CD14-positive monocyte (primary cell): ENCODE measurements at regions not wholly inside any gene's neighbourhood (a gene's known extent, or its start where the extent isn't known, plus 50 kb on each side); places are given as distances from the start of the nearest gene placed in this dataset.

Experiments used
- DNase-seq, 3 donors: peaks; one replicate each; pipeline ENCODE4 v3.0.0-alpha.2; 2011 to 2022
- H2AFZ ChIP-seq: 2 replicates; pipeline ENCODE4 v1.6.0; 2012; ENCODE audit warnings: mild to moderate bottlenecking, low read depth, low read length, inconsistent platforms; ENCODE audit not compliant: insufficient read depth, poor library complexity, severe bottlenecking
- H3K27ac ChIP-seq, 2 donors: 1 replicate in 1 of 2; 2 replicates in 1 of 2; pipeline ENCODE4 v1.5.1; 2012 to 2013; ENCODE audit warnings: low read length in 2 of 2, control low read depth in 1 of 2, inconsistent platforms in 1 of 2, low read depth in 1 of 2, mild to moderate bottlenecking in 1 of 2
- H3K27me3 ChIP-seq, 2 donors: one replicate each; pipeline versions ENCODE4 v1.6.0 to v1.6.1; 2011 to 2013; ENCODE audit warnings: low read length in 2 of 2; ENCODE audit not compliant: control insufficient read depth in 2 of 2, insufficient read depth in 2 of 2
- H3K36me3 ChIP-seq, 2 donors: replicated peaks in 1 of 2; 1 replicate in 1 of 2; 2 replicates in 1 of 2; pipeline versions ENCODE4 v1.5.1 to v1.6.1; 2012 to 2013; ENCODE audit warnings: low read length in 2 of 2, control low read depth in 1 of 2, inconsistent platforms in 1 of 2, mild to moderate bottlenecking in 1 of 2; ENCODE audit not compliant: insufficient read depth in 2 of 2, control insufficient read depth in 1 of 2
- H3K4me1 ChIP-seq, 2 donors: 1 replicate in 1 of 2; 2 replicates in 1 of 2; pipeline versions ENCODE4 v1.5.1 to v1.6.1; 2012 to 2013; ENCODE audit warnings: low read length in 2 of 2, control low read depth in 1 of 2, inconsistent platforms in 1 of 2, mild to moderate bottlenecking in 1 of 2, moderate library complexity in 1 of 2; ENCODE audit not compliant: insufficient read depth in 2 of 2, control insufficient read depth in 1 of 2
- H3K4me2 ChIP-seq: replicated peaks from 2 replicates; pipeline ENCODE3; 2012; ENCODE audit warnings: low read length, moderate library complexity, mild to moderate bottlenecking; ENCODE audit not compliant: poor library complexity, severe bottlenecking; ENCODE audit errors: extremely low read depth
- H3K4me3 ChIP-seq, 3 experiments: fragments of 200-600 bp in 1 of 3; sonication (generic) in 1 of 3; replicated peaks in 1 of 3; 1 replicate in 2 of 3; 2 replicates in 1 of 3; pipeline ENCODE4 v1.5.1; 2011 to 2013; ENCODE audit warnings: low read length in 3 of 3, mild to moderate bottlenecking in 3 of 3, control low read depth in 2 of 3, low read depth in 2 of 3, inconsistent platforms in 1 of 3, moderate library complexity in 1 of 3
- H3K79me2 ChIP-seq: 2 replicates; pipeline ENCODE4 v1.6.0; 2012; ENCODE audit warnings: mild to moderate bottlenecking, control low read depth, inconsistent platforms, low read length, moderate library complexity; ENCODE audit not compliant: insufficient read depth
- H3K9ac ChIP-seq: 2 replicates; pipeline ENCODE4 v1.6.0; 2017; ENCODE audit warnings: low read length, mild to moderate bottlenecking; ENCODE audit not compliant: insufficient read depth, poor library complexity, severe bottlenecking
- H3K9me3 ChIP-seq, 2 donors: replicated peaks in 1 of 2; 1 replicate in 1 of 2; 2 replicates in 1 of 2; pipeline versions ENCODE4 v1.5.1 to v1.6.1; 2012 to 2013; ENCODE audit warnings: low read length in 2 of 2, control low read depth in 1 of 2; ENCODE audit not compliant: control insufficient read depth in 1 of 2, insufficient read depth in 1 of 2
- H4K20me1 ChIP-seq: 2 replicates; pipeline ENCODE4 v1.6.0; 2012; ENCODE audit warnings: mild to moderate bottlenecking, low read length, control low read depth, moderate library complexity; ENCODE audit not compliant: insufficient read depth
- H3K27ac Mint-ChIP-seq, 7 donors: one replicate each; pipeline ENCODE4 v1.8.0; 2020; ENCODE audit warnings: mild to moderate bottlenecking in 7 of 7, mixed read lengths in 7 of 7, moderate library complexity in 6 of 7, inconsistent platforms in 2 of 7
- H3K27me3 Mint-ChIP-seq, 3 donors: one replicate each; pipeline ENCODE4 v1.8.0; 2021 to 2022; ENCODE audit warnings: low read depth in 3 of 3, mild to moderate bottlenecking in 3 of 3, mixed read lengths in 3 of 3, moderate library complexity in 3 of 3, inconsistent platforms in 1 of 3
- H3K36me3 Mint-ChIP-seq, 2 donors: one replicate each; pipeline ENCODE4 v1.8.0; 2020; ENCODE audit warnings: mixed read lengths in 2 of 2, inconsistent platforms in 1 of 2, mild to moderate bottlenecking in 1 of 2
- H3K4me1 Mint-ChIP-seq: one replicate; pipeline ENCODE4 v1.8.0; 2020; ENCODE audit warnings: mild to moderate bottlenecking, mixed read lengths
- H3K4me3 Mint-ChIP-seq, 2 donors: one replicate each; pipeline ENCODE4 v1.8.0; 2020; ENCODE audit warnings: mild to moderate bottlenecking in 2 of 2, mixed read lengths in 2 of 2, moderate library complexity in 1 of 2
- H3K9me3 Mint-ChIP-seq, 7 donors: one replicate each; pipeline ENCODE4 v1.8.0; 2020 to 2022; ENCODE audit warnings: mixed read lengths in 7 of 7, mild to moderate bottlenecking in 6 of 7, moderate library complexity in 6 of 7, inconsistent platforms in 2 of 7
- WGBS: methylation state at CpG from one replicate; pipeline ENCODE4 v1.1.5; 2013; ENCODE audit warnings: missing lambda C conversion rate; ENCODE audit not compliant: insufficient coverage; 5-methylcytosine and 5-hydroxymethylcytosine counted together
- intact Hi-C, 2 donors: fragments of 100-400 bp; cut with micrococcal nuclease; formaldehyde crosslinking; loops; one replicate each; pipeline versions ENCODE4 v1.15.0 to v1.15.1; 2023
- TF ChIP-seq, protein P1 (sequence below): fragments of 200-600 bp; IDR thresholded peaks from one replicate; pipeline ENCODE4 v1.8.0; 2022; ENCODE audit warnings: antibody characterized with exemption, mild to moderate bottlenecking

DNA sequence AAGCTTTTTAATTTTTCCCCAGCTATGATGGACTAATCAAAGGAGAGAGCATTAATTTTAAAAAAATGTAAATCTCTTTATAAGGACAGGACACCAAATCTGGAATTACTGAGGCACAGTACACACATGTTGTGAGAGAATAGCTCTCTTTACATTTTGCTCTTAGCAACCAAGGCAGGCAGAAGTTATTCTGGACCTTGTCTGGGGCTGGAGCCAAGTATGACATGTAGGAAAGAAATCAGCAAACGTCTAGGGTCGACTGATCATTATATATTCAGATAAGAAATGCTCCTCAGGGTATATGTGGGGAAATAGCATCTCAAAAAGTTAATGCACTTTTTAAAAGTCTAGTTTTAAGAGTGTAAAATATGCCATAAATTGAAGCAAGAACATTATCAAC is 1330.0 kb upstream of the CELF4 start:
- Mint-ChIP-seq H3K4me1 (no peaks in the 10 kb centered on the region), H3K9me3 (peaks cover 0 to 11% (median 4%) of the 10 kb centered on the region in 7 donors), H3K4me3 (no peak overlapping the region), H3K27ac (no peak overlapping the region), H3K27me3 (peaks cover 0 to 2% (median 0%) of the 10 kb centered on the region in 3 donors), H3K36me3 (no peaks in the 10 kb centered on the region)
- Histone ChIP-seq H3K4me2 (no peak overlapping the region), H3K4me3 (no peak overlapping the region), H3K79me2 (no peaks in the 10 kb centered on the region), H3K9me3 (peaks cover 0 to 2% of the 10 kb centered on the region in 2 donors), H3K27ac (no peak overlapping the region), H2AFZ (no peak overlapping the region), H3K36me3 (no peaks in the 10 kb centered on the region), H4K20me1 (no peaks in the 10 kb centered on the region), H3K27me3 (no peaks in the 10 kb centered on the region), H3K4me1 (no peaks in the 10 kb centered on the region), H3K9ac (no peak overlapping the region)
- TF ChIP-seq, protein P1, sequence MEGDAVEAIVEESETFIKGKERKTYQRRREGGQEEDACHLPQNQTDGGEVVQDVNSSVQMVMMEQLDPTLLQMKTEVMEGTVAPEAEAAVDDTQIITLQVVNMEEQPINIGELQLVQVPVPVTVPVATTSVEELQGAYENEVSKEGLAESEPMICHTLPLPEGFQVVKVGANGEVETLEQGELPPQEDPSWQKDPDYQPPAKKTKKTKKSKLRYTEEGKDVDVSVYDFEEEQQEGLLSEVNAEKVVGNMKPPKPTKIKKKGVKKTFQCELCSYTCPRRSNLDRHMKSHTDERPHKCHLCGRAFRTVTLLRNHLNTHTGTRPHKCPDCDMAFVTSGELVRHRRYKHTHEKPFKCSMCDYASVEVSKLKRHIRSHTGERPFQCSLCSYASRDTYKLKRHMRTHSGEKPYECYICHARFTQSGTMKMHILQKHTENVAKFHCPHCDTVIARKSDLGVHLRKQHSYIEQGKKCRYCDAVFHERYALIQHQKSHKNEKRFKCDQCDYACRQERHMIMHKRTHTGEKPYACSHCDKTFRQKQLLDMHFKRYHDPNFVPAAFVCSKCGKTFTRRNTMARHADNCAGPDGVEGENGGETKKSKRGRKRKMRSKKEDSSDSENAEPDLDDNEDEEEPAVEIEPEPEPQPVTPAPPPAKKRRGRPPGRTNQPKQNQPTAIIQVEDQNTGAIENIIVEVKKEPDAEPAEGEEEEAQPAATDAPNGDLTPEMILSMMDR = no peak
- intact Hi-C loops = no loop called here
- DNase-seq = no peak
- WGBS = no CpG with 5 or more reads among the region's 2 CpGs

DNA sequence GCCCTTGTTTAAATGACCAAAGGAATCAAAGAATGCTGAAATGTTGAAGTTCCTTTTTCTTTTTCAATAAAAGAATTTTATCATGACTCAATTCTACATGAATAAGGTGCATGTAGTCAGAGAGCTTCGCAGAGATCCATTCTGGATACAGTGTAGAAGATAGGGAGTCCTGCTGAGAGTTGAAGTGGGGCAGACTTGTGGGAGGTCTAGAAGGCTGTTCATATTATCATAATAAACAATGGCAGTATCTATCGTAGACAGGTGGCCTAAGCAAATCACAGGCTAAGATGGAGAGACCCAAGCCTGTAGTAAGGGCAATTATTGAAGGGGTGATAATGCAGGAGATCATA is 1322.0 kb upstream of the CELF4 start:
- Mint-ChIP-seq H3K9me3 (peaks cover 0 to 4% (median 2%) of the 10 kb centered on the region in 7 donors), H3K36me3 (no peaks in the 10 kb centered on the region), H3K27ac (no peak overlapping the region), H3K4me3 (no peak overlapping the region), H3K4me1 (no peaks in the 10 kb centered on the region), H3K27me3 (peaks cover 0 to 3% (median 0%) of the 10 kb centered on the region in 3 donors)
- Histone ChIP-seq H3K27ac (no peak overlapping the region), H3K36me3 (no peaks in the 10 kb centered on the region), H4K20me1 (no peaks in the 10 kb centered on the region), H3K9me3 (no peaks in the 10 kb centered on the region), H2AFZ (no peak overlapping the region), H3K9ac (no peak overlapping the region), H3K27me3 (no peaks in the 10 kb centered on the region), H3K4me1 (no peaks in the 10 kb centered on the region), H3K79me2 (no peaks in the 10 kb centered on the region), H3K4me3 (no peak overlapping the region), H3K4me2 (no peak overlapping the region)
- no CpG with 5 or more reads among the region's 2 CpGs for WGBS
- intact Hi-C loops = no loop called here
- TF ChIP-seq, protein P1 = no peak
- no peak for DNase-seq
